HS-5 (cell line): ENCODE measurements at regions not wholly inside any gene's neighbourhood (a gene's known extent, or its start where the extent isn't known, plus 50 kb on each side); places are given as distances from the start of the nearest gene placed in this dataset.

Source experiments
- DNase-seq: peaks from one replicate; pipeline ENCODE4 v3.0.0-alpha.2; 2012; ENCODE audit warnings: low read depth

DNA sequence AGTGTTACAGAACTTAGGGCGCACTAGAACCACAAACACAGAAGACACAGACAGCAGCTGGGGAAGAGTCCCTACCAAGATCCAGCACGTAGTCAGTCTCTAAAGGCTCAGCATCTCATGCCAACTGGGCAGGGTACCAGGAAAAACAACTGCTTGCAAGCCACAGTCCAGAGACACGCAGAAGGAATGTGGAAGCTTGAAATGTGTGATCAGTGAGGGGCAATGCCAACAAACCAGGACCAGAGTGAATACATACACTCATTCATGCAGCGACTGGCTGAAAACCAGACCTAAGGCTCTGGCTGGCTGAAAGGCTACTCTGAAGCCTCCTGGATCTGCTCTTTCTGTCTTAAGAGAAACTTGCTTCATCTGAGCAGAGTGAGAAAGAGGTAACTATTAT, 1484.8 kb downstream of the EFNB2 start:
- DNase-seq = no peak

GRCh38 chr13:105048677-105049076, 1486.8 kb downstream of the EFNB2 start:
- DNase-seq = no peak

DNA sequence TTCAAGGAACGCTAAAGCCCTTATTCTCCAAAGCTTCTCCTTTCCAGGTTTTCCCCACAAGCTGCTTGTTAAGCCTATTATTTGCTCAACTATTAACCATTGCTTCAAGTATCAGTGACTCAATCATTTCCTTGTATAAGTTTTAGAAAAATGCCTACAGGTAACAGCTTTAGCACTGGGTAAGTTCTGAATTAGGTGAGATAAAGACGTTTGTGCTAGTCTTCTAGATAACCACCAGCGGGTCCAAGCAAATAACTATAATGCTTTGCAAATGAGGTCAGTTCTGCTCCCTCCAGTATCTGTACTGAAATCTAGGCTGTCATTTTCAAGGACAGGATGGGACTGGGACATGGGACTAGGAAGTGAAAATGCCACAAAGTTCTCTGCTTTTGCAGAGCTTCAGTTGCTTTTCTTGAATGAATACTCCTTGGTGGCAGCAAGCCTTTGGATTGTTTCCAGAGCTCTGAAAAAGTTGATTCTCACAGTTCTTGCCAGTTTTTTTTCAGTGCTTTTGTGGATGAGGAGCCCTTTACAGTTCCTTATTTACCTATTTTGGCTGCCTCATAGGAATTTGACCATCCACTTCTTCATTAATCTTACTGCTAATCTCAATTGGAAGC, 1487.7 kb downstream of the EFNB2 start:
- no peak for DNase-seq

DNA sequence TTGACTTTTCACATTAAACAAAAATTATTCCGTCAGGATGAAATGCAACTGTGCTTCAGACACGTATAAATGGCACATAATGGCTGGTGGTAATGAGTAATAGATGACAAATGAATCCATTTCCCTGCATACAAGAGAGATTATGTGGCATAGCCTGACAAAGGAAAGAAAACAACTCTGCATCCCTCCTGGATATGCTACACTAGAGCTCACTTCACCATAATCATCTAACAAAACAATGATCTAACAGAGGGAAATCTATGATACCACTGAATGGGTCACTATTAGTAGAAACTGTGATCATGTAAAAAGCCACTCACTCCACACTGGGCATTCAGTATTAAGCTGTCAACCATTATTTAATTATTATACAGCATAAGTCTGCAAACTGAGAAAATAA, 1498.4 kb downstream of the EFNB2 start:
- peak; percentile 1 for DNase-seq

GRCh38 chr13:105035092-105035491, 1500.4 kb downstream of the EFNB2 start:
- DNase-seq = no peak

- DNase-seq = no peak
Observed at GRCh38 chr13:105033999-105034398, 1501.5 kb downstream of the EFNB2 start.

DNA sequence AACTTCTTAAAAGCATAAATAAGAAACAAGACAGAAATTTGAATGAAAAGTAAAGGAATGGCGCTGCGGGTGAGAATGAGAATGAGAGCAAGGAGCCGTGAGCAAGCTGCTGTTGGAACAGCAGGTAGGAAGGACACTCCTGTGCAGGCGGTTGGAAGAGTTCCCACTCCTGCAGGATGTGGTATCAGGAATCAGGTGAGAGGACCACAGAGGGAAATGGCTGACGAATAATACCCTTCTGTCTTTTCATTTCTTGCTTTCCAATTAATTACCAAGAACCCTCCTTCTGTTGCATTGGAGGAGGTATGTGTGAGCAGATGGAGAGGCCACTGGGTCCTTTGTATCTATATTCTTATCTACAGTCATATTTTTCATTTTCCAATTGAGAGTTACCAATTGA, 1504.2 kb downstream of the EFNB2 start:
- no peak for DNase-seq

DNA sequence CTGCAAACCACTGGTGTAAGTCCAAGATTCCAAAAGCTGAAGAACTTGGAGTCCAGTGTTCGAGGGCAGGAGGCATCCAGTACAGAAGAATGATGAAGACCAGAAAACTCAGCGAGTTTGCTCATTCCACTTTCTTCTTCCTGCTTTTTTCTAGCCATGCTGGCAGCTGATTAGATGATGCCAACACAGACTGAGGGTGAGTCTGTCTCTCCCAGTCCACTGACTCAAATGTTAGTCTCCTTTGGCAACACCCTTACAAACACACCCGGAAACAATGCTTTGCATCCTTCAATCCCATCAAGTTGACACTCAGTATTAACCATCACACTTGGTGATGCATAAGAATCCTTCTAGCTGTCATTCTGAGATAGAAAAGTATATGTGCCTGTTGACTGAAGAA, 1504.6 kb downstream of the EFNB2 start:
- DNase-seq = no peak

GRCh38 chr13:105019073-105019472, 1516.4 kb downstream of the EFNB2 start:
- no peak for DNase-seq

GRCh38 chr13:105016266-105016665, 1519.2 kb downstream of the EFNB2 start:
- no peak for DNase-seq

- DNase-seq = no peak
Observed at GRCh38 chr13:105008604-105009003, 1526.9 kb downstream of the EFNB2 start.

DNA sequence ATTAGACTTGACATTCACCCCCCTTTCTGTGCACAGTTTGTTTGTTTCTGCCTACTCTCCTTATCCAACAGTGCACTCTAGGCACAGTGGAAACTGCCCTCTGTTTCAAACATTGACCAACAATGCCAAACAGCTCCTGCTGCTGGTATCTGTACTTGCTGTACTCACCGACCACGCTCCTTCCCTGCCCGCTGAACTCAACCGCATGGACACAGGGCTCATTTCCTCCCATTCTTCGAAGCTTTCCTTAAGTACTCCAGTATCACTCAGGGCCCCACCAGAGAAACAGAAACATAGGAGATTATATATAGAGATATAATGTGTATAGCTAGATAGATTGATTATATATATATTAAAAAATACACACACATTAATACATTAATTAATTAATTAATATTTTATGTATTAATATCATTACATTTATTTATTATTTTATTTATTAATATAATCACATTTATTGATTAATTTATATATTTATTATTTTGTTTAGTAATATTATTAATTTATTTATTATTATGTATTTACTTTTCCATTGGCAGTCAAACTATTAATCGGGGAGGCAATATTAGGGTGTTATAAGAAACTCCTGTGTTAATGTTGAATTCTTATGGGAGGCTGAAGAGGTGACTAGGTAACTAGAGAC, 1528.2 kb downstream of the EFNB2 start:
- DNase-seq = no peak

GRCh38 chr13:104996022-104996421, 1539.4 kb downstream of the EFNB2 start:
- no peak for DNase-seq

- DNase-seq = no peak
Observed at GRCh38 chr13:104993708-104994107, 1541.8 kb downstream of the EFNB2 start.

GRCh38 chr13:104987621-104988020, 1547.8 kb downstream of the EFNB2 start:
- DNase-seq = no peak

GRCh38 chr13:104984296-104984818, 1551.1 kb downstream of the EFNB2 start:
- DNase-seq = no peak

DNA sequence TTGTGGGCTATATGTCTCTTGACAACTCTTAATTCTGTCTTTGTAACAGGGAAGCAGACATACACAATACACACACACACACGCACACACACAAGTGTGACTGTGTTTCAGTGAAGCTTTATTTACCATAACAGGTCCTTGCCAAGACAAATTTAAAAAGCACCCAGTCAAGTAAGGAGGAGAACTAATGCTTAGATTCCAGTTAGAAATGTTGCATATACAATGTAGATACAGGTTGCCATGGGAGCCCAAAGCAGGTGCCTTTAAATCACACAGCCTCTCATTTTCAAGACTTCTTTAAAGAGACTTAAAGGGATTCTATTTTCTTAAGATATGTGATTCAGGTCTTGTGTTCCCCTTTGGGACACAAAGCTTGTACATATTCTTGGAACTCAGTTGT, 1551.9 kb downstream of the EFNB2 start:
- no peak for DNase-seq

DNA sequence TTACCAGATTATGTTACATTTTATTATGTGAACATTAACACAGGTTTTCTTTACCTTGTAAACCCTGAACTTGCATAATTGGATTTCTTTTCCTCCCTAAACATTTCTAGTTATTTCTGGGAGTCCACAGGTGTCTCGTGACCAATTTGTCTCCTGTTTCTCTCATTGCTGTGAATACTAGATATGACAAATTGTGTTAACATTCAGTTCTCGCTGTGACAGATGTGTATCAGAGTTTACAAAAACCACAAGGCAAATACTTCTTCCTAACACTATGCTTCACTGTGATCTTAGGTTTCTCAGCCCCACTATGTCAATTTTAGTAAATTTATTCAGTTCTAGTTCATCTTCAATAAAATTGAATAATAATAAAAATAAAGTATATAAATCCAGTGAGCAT, 1554.9 kb downstream of the EFNB2 start:
- DNase-seq = no peak

DNA sequence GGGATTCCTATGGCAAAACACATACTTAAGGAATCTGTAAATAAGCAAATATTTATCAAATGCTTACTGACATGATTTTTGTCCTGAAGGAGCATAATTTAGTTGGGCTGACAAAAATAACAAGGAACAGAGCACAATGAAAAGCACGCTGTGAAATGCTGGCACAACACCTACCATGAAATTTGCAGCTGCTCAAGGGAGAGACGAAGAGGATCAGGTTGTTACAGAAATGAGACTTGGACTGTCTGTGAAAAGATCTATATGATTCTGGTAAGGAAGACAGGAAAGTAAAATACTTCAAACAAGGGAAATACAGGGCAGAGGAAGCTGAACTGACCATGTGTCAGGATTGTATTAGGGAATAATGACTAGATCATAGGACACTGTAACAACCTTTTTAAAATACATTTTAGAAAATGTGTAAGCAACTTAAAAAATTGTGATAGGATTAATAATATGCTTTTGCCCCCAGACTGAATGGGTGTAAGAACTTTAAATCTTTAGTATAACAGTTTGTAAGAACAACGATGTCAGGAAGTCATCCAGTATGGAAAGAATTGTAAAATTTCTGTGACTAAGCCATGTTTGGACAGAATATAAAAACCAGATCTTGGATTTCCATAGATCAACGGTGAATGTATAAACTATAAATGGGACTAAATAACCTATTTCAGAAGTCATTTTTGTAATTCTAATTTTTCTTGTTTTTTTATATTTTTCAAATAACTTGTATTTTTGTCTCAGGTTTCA, 1556.0 kb downstream of the EFNB2 start:
- DNase-seq = no peak

GRCh38 chr13:104976986-104977385, 1558.5 kb downstream of the EFNB2 start:
- DNase-seq = no peak

GRCh38 chr13:104975272-104975671, 1560.2 kb downstream of the EFNB2 start:
- DNase-seq = no peak

GRCh38 chr13:104968876-104969275, 1566.6 kb downstream of the EFNB2 start:
- no peak for DNase-seq
